ENCODE measurements at regions not wholly inside any gene's neighbourhood (a gene's known extent, or its start where the extent isn't known, plus 50 kb on each side); places are given as distances from the start of the nearest gene placed in this dataset.
A peak's percentile ranks its signal among the peaks of the same experiment; 100 is the strongest.

GRCh38 chr12:75908961-75909605 lies 122.5 kb downstream of the PHLDA1 start:
- TF ChIP-seq POLR2AphosphoS5 (IDR thresholded peaks at IDR 0.05; ENCODE audit: low read depth, low read length) (no peak; the same call in 1 of the 2 replicates), SIN3A (IDR thresholded peaks at IDR 0.05; ENCODE audit: borderline replicate concordance, insufficient read depth, low read length) (no peak; the same call in 1 of the 2 replicates), FOXP2 (optimal IDR thresholded peaks at IDR 0.05; ENCODE audit: borderline replicate concordance, extremely low read depth, extremely low read length, insufficient read depth) (peak; percentile 35), TAF1 (IDR thresholded peaks at IDR 0.05; ENCODE audit: borderline replicate concordance, insufficient read depth, low read length) (no peak), REST (IDR thresholded peaks at IDR 0.05; ENCODE audit: insufficient read depth in 1 of 2, low read depth in 2 of 2, low read length in 2 of 2) (peak in 1 of 2 experiments; percentile 56; a peak in 1 of 4 replicates)

Data from PFSK-1 (cell line).